ENCODE measurements at regions not wholly inside any gene's neighbourhood (a gene's known extent, or its start where the extent isn't known, plus 50 kb on each side); places are given as distances from the start of the nearest gene placed in this dataset.
A peak's percentile ranks its signal among the peaks of the same experiment; 100 is the strongest.

GRCh38 chr20:50251383-50251748 is 60.7 kb downstream of the CEBPB start:
- no peaks in the 10 kb centered on the region for H3K9me3 Mint-ChIP-seq
- no peak overlapping the region for H3K4me3 Mint-ChIP-seq
- DNase-seq (ENCODE audit: low spot score) (no peak), ATAC-seq (no peak)
- peak overlapping the region in 1 of 2 donors; percentile 26 for H3K27ac Mint-ChIP-seq
- H3K4me1 Mint-ChIP-seq (ENCODE audit: low read depth in 2 of 2) = peaks cover 3 to 4% of the 10 kb centered on the region in 2 donors
- no peaks in the 10 kb centered on the region for H3K36me3 Mint-ChIP-seq
- peaks cover 0 to 14% of the 10 kb centered on the region in 2 donors for H3K27me3 Mint-ChIP-seq

- Mint-ChIP-seq H3K27ac (peak overlapping the region; percentile 2 to 26), H3K4me3 (no peak overlapping the region), H3K4me1 (ENCODE audit: low read depth in 2 of 2) (peaks cover 6 to 7% of the 10 kb centered on the region in 2 donors), H3K36me3 (no peaks in the 10 kb centered on the region), H3K9me3 (no peaks in the 10 kb centered on the region), H3K27me3 (peaks cover 0 to 14% of the 10 kb centered on the region in 2 donors)
- no peak for DNase-seq (ENCODE audit: low spot score)
- no peak for ATAC-seq
Measured at GRCh38 chr20:50251992-50252511, 61.4 kb downstream of the CEBPB start.

GRCh38 chr20:50252701-50253100 is 62.1 kb downstream of the CEBPB start:
- H3K27me3 Mint-ChIP-seq = peaks cover 0 to 14% of the 10 kb centered on the region in 2 donors
- no peaks in the 10 kb centered on the region for H3K9me3 Mint-ChIP-seq
- H3K27ac Mint-ChIP-seq = peak overlapping the region; percentile 2 to 26
- no peak overlapping the region for H3K4me3 Mint-ChIP-seq
- no peaks in the 10 kb centered on the region for H3K36me3 Mint-ChIP-seq
- ATAC-seq = no peak
- H3K4me1 Mint-ChIP-seq (ENCODE audit: low read depth in 2 of 2) = peaks cover 9 to 13% of the 10 kb centered on the region in 2 donors
- no peak for DNase-seq (ENCODE audit: low spot score)

GRCh38 chr20:50253101-50253500 is 62.5 kb downstream of the CEBPB start:
- no peak overlapping the region for H3K4me3 Mint-ChIP-seq
- no peaks in the 10 kb centered on the region for H3K36me3 Mint-ChIP-seq
- peaks cover 10 to 13% of the 10 kb centered on the region in 2 donors for H3K4me1 Mint-ChIP-seq (ENCODE audit: low read depth in 2 of 2)
- DNase-seq (ENCODE audit: low spot score) = no peak
- H3K27ac Mint-ChIP-seq = peak overlapping the region; percentile 2 to 26
- H3K27me3 Mint-ChIP-seq = peaks cover 0 to 14% of the 10 kb centered on the region in 2 donors
- no peak for ATAC-seq
- no peaks in the 10 kb centered on the region for H3K9me3 Mint-ChIP-seq

GRCh38 chr20:50254466-50255079 is 63.9 kb downstream of the CEBPB start:
- peaks cover 0 to 11% of the 10 kb centered on the region in 2 donors for H3K27me3 Mint-ChIP-seq
- H3K4me3 Mint-ChIP-seq = no peak overlapping the region
- no peak for ATAC-seq

GRCh38 chr20:50256577-50256976 is 65.9 kb downstream of the CEBPB start:
- H3K27me3 Mint-ChIP-seq = peaks cover 0 to 11% of the 10 kb centered on the region in 2 donors
- H3K4me1 Mint-ChIP-seq (ENCODE audit: low read depth in 2 of 2) = peaks cover 38 to 41% of the 10 kb centered on the region in 2 donors
- H3K9me3 Mint-ChIP-seq = no peaks in the 10 kb centered on the region
- ATAC-seq = no peak
- H3K4me3 Mint-ChIP-seq = no peak overlapping the region
- DNase-seq (ENCODE audit: low spot score) = no peak
- peak overlapping the region in 1 of 2 donors; percentile 83 for H3K27ac Mint-ChIP-seq
- H3K36me3 Mint-ChIP-seq = no peaks in the 10 kb centered on the region

More at GRCh38 chr20:50254466-50255079, 63.9 kb downstream of the CEBPB start:
- peaks cover 18 to 22% of the 10 kb centered on the region in 2 donors for H3K4me1 Mint-ChIP-seq (ENCODE audit: low read depth in 2 of 2)
- H3K9me3 Mint-ChIP-seq = no peaks in the 10 kb centered on the region
- H3K36me3 Mint-ChIP-seq = no peaks in the 10 kb centered on the region
- no peak overlapping the region for H3K27ac Mint-ChIP-seq
- no peak for DNase-seq (ENCODE audit: low spot score)

- no peak for ATAC-seq
- DNase-seq (ENCODE audit: low spot score) = no peak
- H3K27me3 Mint-ChIP-seq = peaks cover 0 to 11% of the 10 kb centered on the region in 2 donors
- H3K9me3 Mint-ChIP-seq = no peaks in the 10 kb centered on the region
- H3K4me3 Mint-ChIP-seq = no peak overlapping the region
- H3K27ac Mint-ChIP-seq = peak overlapping the region; percentile 31 to 83
- H3K4me1 Mint-ChIP-seq (ENCODE audit: low read depth in 2 of 2) = peaks cover 33 to 38% of the 10 kb centered on the region in 2 donors
- H3K36me3 Mint-ChIP-seq = no peaks in the 10 kb centered on the region
Measured at GRCh38 chr20:50257860-50258259, 67.2 kb downstream of the CEBPB start.

- ATAC-seq (peak in 1 of 2 donors; percentile 29), DNase-seq (ENCODE audit: low spot score) (no peak)
- H3K36me3 Mint-ChIP-seq = no peaks in the 10 kb centered on the region
- peak overlapping the region; percentile 60 for H3K4me3 Mint-ChIP-seq
- H3K27ac Mint-ChIP-seq = peak overlapping the region; percentile 81 to 83
- H3K4me1 Mint-ChIP-seq (ENCODE audit: low read depth in 2 of 2) = peaks cover 33 to 38% of the 10 kb centered on the region in 2 donors
- H3K9me3 Mint-ChIP-seq = no peaks in the 10 kb centered on the region
- H3K27me3 Mint-ChIP-seq = peaks cover 0 to 8% of the 10 kb centered on the region in 2 donors
Measured at GRCh38 chr20:50258790-50259483, 68.3 kb downstream of the CEBPB start.

- no peak for DNase-seq (ENCODE audit: low spot score)
Measured at GRCh38 chr20:50259705-50260478, 69.3 kb downstream of the CEBPB start.

GRCh38 chr20:50260479-50261221 is 70.0 kb downstream of the CEBPB start:
- Mint-ChIP-seq H3K4me3 (peak overlapping the region; percentile 60), H3K27me3 (no peaks in the 10 kb centered on the region), H3K9me3 (no peaks in the 10 kb centered on the region), H3K36me3 (no peaks in the 10 kb centered on the region), H3K4me1 (ENCODE audit: low read depth in 2 of 2) (peaks cover 33 to 42% of the 10 kb centered on the region in 2 donors), H3K27ac (peak overlapping the region; percentile 81 to 83)
- ATAC-seq (peak; percentile 66 to 69), DNase-seq (ENCODE audit: low spot score) (no peak)

More at GRCh38 chr20:50259705-50260478, 69.3 kb downstream of the CEBPB start:
- Mint-ChIP-seq H3K27ac (peak overlapping the region; percentile 81 to 83), H3K4me1 (ENCODE audit: low read depth in 2 of 2) (peaks cover 33 to 38% of the 10 kb centered on the region in 2 donors), H3K9me3 (no peaks in the 10 kb centered on the region), H3K36me3 (no peaks in the 10 kb centered on the region), H3K27me3 (peaks cover 0 to 4% of the 10 kb centered on the region in 2 donors), H3K4me3 (peak overlapping the region; percentile 60)
- peak in 1 of 2 donors; percentile 43 for ATAC-seq

GRCh38 chr20:50261471-50262212 is 71.0 kb downstream of the CEBPB start:
- no peaks in the 10 kb centered on the region for H3K27me3 Mint-ChIP-seq
- peaks cover 33 to 46% of the 10 kb centered on the region in 2 donors for H3K4me1 Mint-ChIP-seq (ENCODE audit: low read depth in 2 of 2)
- ATAC-seq = no peak
- no peaks in the 10 kb centered on the region for H3K9me3 Mint-ChIP-seq
- H3K4me3 Mint-ChIP-seq = peak overlapping the region; percentile 60
- DNase-seq (ENCODE audit: low spot score) = no peak
- H3K36me3 Mint-ChIP-seq = no peaks in the 10 kb centered on the region
- H3K27ac Mint-ChIP-seq = peak overlapping the region; percentile 81 to 83

GRCh38 chr20:50263831-50264230 is 73.2 kb downstream of the CEBPB start:
- Mint-ChIP-seq H3K4me1 (ENCODE audit: low read depth in 2 of 2) (peaks cover 24 to 37% of the 10 kb centered on the region in 2 donors), H3K4me3 (no peak overlapping the region)

More at GRCh38 chr20:50263831-50264230, 73.2 kb downstream of the CEBPB start:
- Mint-ChIP-seq H3K9me3 (no peaks in the 10 kb centered on the region), H3K36me3 (no peaks in the 10 kb centered on the region), H3K27me3 (no peaks in the 10 kb centered on the region), H3K27ac (no peak overlapping the region)
- ATAC-seq (no peak), DNase-seq (ENCODE audit: low spot score) (no peak)
